NCI-H2196 treated with DMSO at 0.1 percent for 48 hours (cell line): ENCODE measurements at regions not wholly inside any gene's neighbourhood (a gene's known extent, or its start where the extent isn't known, plus 50 kb on each side); places are given as distances from the start of the nearest gene placed in this dataset.

Experiments used
- DNase-seq: peaks from one replicate; lab custom pipeline; 2025; ENCODE audit not compliant: unreplicated experiment; lab: John Stamatoyannopoulos, UW

GRCh38 chr18:41268271-41268670 lies 686.8 kb upstream of the PIK3C3 start:
- no peak for DNase-seq

- DNase-seq = no peak
Observed at GRCh38 chr18:41266616-41267015, 688.4 kb upstream of the PIK3C3 start.

- no peak for DNase-seq
Observed at GRCh38 chr18:41266204-41266603, 688.8 kb upstream of the PIK3C3 start.

GRCh38 chr18:41265047-41265446 lies 690.0 kb upstream of the PIK3C3 start:
- no peak for DNase-seq

- DNase-seq = no peak
Observed at GRCh38 chr18:41263956-41264355, 691.1 kb upstream of the PIK3C3 start.

- DNase-seq = no peak
Observed at GRCh38 chr18:41262688-41263087, 692.3 kb upstream of the PIK3C3 start.

GRCh38 chr18:41244591-41245037 lies 710.4 kb upstream of the PIK3C3 start:
- no peak for DNase-seq

- no peak for DNase-seq
Observed at GRCh38 chr18:41237317-41237716, 717.7 kb upstream of the PIK3C3 start.

GRCh38 chr18:41231681-41232080 lies 723.4 kb upstream of the PIK3C3 start:
- no peak for DNase-seq

- DNase-seq = no peak
Observed at GRCh38 chr18:41227993-41228392, 727.0 kb upstream of the PIK3C3 start.

- no peak for DNase-seq
Observed at GRCh38 chr18:41226911-41227310, 728.1 kb upstream of the PIK3C3 start.

- DNase-seq = no peak
Observed at GRCh38 chr18:41226186-41226585, 728.8 kb upstream of the PIK3C3 start.

GRCh38 chr18:41216341-41217003 lies 738.6 kb upstream of the PIK3C3 start:
- DNase-seq = no peak

GRCh38 chr18:41207706-41208105 lies 747.3 kb upstream of the PIK3C3 start:
- DNase-seq = no peak

GRCh38 chr18:41206341-41206830 lies 748.6 kb upstream of the PIK3C3 start:
- no peak for DNase-seq

GRCh38 chr18:41199212-41199611 lies 755.8 kb upstream of the PIK3C3 start:
- no peak for DNase-seq

GRCh38 chr18:41197967-41198366 lies 757.1 kb upstream of the PIK3C3 start:
- no peak for DNase-seq

- no peak for DNase-seq
Observed at GRCh38 chr18:41170346-41170745, 784.7 kb upstream of the PIK3C3 start.

- no peak for DNase-seq
Observed at GRCh38 chr18:41165625-41166024, 789.4 kb upstream of the PIK3C3 start.

- no peak for DNase-seq
Observed at GRCh38 chr18:41162781-41163180, 792.3 kb upstream of the PIK3C3 start.

GRCh38 chr18:41162191-41162590 lies 792.8 kb upstream of the PIK3C3 start:
- DNase-seq = no peak

GRCh38 chr18:41155910-41156851 lies 798.9 kb upstream of the PIK3C3 start:
- DNase-seq = no peak
